ENCODE measurements at regions not wholly inside any gene's neighbourhood (a gene's known extent, or its start where the extent isn't known, plus 50 kb on each side); places are given as distances from the start of the nearest gene placed in this dataset.

DNA sequence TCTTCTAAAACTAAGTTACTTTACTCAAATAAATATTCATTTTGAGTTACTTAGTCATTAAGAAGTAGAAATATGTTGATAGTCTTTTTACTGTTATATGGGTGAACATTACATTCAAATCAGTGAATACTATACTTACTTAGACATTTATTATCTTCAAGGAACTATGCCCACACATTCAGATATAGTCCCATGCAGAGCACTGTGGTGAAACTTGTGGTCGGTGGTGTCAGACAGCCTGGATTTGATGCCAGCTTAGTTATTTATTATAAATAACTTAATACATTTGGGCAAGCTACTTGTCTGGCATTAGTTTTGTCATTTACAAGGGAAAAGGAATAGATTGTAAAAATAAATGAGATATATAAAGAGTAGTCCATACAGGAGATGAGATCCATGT is 149.5 kb downstream of the RAP2B start:
- TF ChIP-seq, protein P1, sequence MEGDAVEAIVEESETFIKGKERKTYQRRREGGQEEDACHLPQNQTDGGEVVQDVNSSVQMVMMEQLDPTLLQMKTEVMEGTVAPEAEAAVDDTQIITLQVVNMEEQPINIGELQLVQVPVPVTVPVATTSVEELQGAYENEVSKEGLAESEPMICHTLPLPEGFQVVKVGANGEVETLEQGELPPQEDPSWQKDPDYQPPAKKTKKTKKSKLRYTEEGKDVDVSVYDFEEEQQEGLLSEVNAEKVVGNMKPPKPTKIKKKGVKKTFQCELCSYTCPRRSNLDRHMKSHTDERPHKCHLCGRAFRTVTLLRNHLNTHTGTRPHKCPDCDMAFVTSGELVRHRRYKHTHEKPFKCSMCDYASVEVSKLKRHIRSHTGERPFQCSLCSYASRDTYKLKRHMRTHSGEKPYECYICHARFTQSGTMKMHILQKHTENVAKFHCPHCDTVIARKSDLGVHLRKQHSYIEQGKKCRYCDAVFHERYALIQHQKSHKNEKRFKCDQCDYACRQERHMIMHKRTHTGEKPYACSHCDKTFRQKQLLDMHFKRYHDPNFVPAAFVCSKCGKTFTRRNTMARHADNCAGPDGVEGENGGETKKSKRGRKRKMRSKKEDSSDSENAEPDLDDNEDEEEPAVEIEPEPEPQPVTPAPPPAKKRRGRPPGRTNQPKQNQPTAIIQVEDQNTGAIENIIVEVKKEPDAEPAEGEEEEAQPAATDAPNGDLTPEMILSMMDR (IDR thresholded peaks at IDR 0.05; ENCODE audit: low read depth, low read length), result no peak
- no peak for TF ChIP-seq EZH2phosphoT487 (IDR thresholded peaks at IDR 0.05; ENCODE audit: low read depth)
